ENCODE measurements at regions not wholly inside any gene's neighbourhood (a gene's known extent, or its start where the extent isn't known, plus 50 kb on each side); places are given as distances from the start of the nearest gene placed in this dataset.
"Not testable (repeated sequence)": the region's sequence is repeated elsewhere in the genome, so short reads cannot be mapped to it uniquely, and the experiment has no call there.

GRCh38 chr22:26949193-26949592 is 291.8 kb downstream of the MIAT start:
- H3K9ac ChIP-seq (ENCODE audit: low read length in 3 of 3) = no peak overlapping the region
- DNase-seq = peak in 3 of 5 donors; percentile 67 to 86 (median 78)
- intact Hi-C loops (cut with DNase I) = no loop called here
- no peak overlapping the region for H3K4me3 ChIP-seq (ENCODE audit: low read length in 3 of 3)
- no peak overlapping the region for H3K27ac ChIP-seq (ENCODE audit: low read depth in 2 of 2, low read length in 2 of 2)
- no peaks in the 10 kb centered on the region for H3K9me3 ChIP-seq (ENCODE audit: control insufficient read depth in 2 of 3, insufficient read depth in 1 of 3, low read length in 3 of 3)
- no peak for TF ChIP-seq CTCF (IDR thresholded peaks at IDR 0.05; ENCODE audit: borderline replicate concordance, extremely low read depth, insufficient read depth)
- no peak for FAIRE-seq
- H3K27me3 ChIP-seq (ENCODE audit: control insufficient read depth, insufficient read depth, low read length) = peaks cover 5% of the 10 kb centered on the region
- H3K4me1 ChIP-seq (ENCODE audit: control insufficient read depth in 2 of 3, insufficient read depth in 2 of 3, low read depth in 1 of 3, low read length in 3 of 3) = no peaks in the 10 kb centered on the region
- no peaks in the 10 kb centered on the region for H3K36me3 ChIP-seq (ENCODE audit: control insufficient read depth in 2 of 3, insufficient read depth in 3 of 3, low read length in 3 of 3)

GRCh38 chr22:26951139-26951538 is 293.8 kb downstream of the MIAT start:
- H3K9me3 ChIP-seq (ENCODE audit: control insufficient read depth in 2 of 3, insufficient read depth in 1 of 3, low read length in 3 of 3); H3K9ac ChIP-seq (ENCODE audit: low read length in 3 of 3); H3K4me3 ChIP-seq (ENCODE audit: low read length in 3 of 3); H3K36me3 ChIP-seq (ENCODE audit: control insufficient read depth in 2 of 3, insufficient read depth in 3 of 3, low read length in 3 of 3); DNase-seq; H3K27me3 ChIP-seq (ENCODE audit: control insufficient read depth, insufficient read depth, low read length); intact Hi-C loops (cut with DNase I); H3K27ac ChIP-seq (ENCODE audit: low read depth in 2 of 2, low read length in 2 of 2); H3K4me1 ChIP-seq (ENCODE audit: control insufficient read depth in 2 of 3, insufficient read depth in 2 of 3, low read depth in 1 of 3, low read length in 3 of 3); FAIRE-seq: not testable (repeated sequence)

- no peak for FAIRE-seq
Measured at GRCh38 chr22:26952004-26952403, 294.6 kb downstream of the MIAT start.

GRCh38 chr22:26952451-26953011 is 295.1 kb downstream of the MIAT start:
- FAIRE-seq = no peak
- Histone ChIP-seq H3K36me3 (ENCODE audit: control insufficient read depth in 2 of 3, insufficient read depth in 3 of 3, low read length in 3 of 3) (no peaks in the 10 kb centered on the region), H3K27me3 (ENCODE audit: control insufficient read depth, insufficient read depth, low read length) (peaks cover 7% of the 10 kb centered on the region), H3K9me3 (ENCODE audit: control insufficient read depth in 2 of 3, insufficient read depth in 1 of 3, low read length in 3 of 3) (no peaks in the 10 kb centered on the region), H3K27ac (ENCODE audit: low read depth in 2 of 2, low read length in 2 of 2) (no peak overlapping the region), H3K4me3 (ENCODE audit: low read length in 3 of 3) (no peak overlapping the region), H3K4me1 (ENCODE audit: control insufficient read depth in 2 of 3, insufficient read depth in 2 of 3, low read depth in 1 of 3, low read length in 3 of 3) (no peaks in the 10 kb centered on the region), H3K9ac (ENCODE audit: low read length in 3 of 3) (no peak overlapping the region)
- intact Hi-C loops (cut with DNase I) = no loop called here
- no peak for TF ChIP-seq CTCF (IDR thresholded peaks at IDR 0.05; ENCODE audit: borderline replicate concordance, extremely low read depth, insufficient read depth)
- peak in 1 of 5 donors; percentile 32 for DNase-seq

More at GRCh38 chr22:26952004-26952403, 294.6 kb downstream of the MIAT start:
- DNase-seq = no peak
- Histone ChIP-seq H3K4me1 (ENCODE audit: control insufficient read depth in 2 of 3, insufficient read depth in 2 of 3, low read depth in 1 of 3, low read length in 3 of 3) (no peaks in the 10 kb centered on the region), H3K27ac (ENCODE audit: low read depth in 2 of 2, low read length in 2 of 2) (no peak overlapping the region), H3K36me3 (ENCODE audit: control insufficient read depth in 2 of 3, insufficient read depth in 3 of 3, low read length in 3 of 3) (no peaks in the 10 kb centered on the region), H3K9ac (ENCODE audit: low read length in 3 of 3) (no peak overlapping the region), H3K9me3 (ENCODE audit: control insufficient read depth in 2 of 3, insufficient read depth in 1 of 3, low read length in 3 of 3) (no peaks in the 10 kb centered on the region), H3K27me3 (ENCODE audit: control insufficient read depth, insufficient read depth, low read length) (peaks cover 7% of the 10 kb centered on the region), H3K4me3 (ENCODE audit: low read length in 3 of 3) (no peak overlapping the region)
- TF ChIP-seq CTCF (IDR thresholded peaks at IDR 0.05; ENCODE audit: borderline replicate concordance, extremely low read depth, insufficient read depth) = no peak
- intact Hi-C loops (cut with DNase I) = no loop called here

Data from kidney (tissue), 13 donors.